Body of pancreas (tissue), 4 donors: ENCODE measurements at regions not wholly inside any gene's neighbourhood (a gene's known extent, or its start where the extent isn't known, plus 50 kb on each side); places are given as distances from the start of the nearest gene placed in this dataset.

ENCODE experiments used
- POLR2A ChIP-seq, 3 donors: fragments of 450-650 bp; IDR thresholded peaks; one replicate each; pipeline ENCODE4 v1.6.1; 2016; ENCODE audit warnings: antibody characterized with exemption in 3 of 3, mild to moderate bottlenecking in 2 of 3
- TF ChIP-seq, protein P1 (sequence below), 7 experiments: fragments of 450-650 bp in 4 of 7; fragments of 200-600 bp in 3 of 7; sonication (generic) in 3 of 7; IDR thresholded peaks; one replicate each; pipeline ENCODE4 v1.5.1; 2016 to 2019; ENCODE audit warnings: antibody characterized with exemption in 7 of 7

DNA sequence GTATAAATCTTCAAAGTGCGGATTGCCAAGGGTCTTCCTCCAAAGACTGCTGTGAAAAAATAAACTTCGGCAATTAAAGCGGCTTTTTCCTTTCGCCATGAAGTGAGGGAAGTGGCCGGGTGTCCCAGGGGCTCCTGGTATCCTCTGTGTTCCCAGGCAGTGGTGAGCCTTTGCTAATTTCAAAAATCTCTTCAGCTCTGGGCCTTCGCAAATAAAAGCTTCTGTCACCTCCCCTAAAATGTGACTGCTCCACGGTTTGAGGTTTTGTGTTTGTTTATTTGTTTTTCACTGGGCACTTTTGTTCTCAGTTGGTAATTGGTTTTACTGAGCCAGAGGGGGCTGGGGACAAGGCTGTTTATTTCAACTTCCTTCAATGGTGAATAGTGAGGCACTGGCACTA, 270.1 kb upstream of the POU3F3 start:
- TF ChIP-seq, protein P1, sequence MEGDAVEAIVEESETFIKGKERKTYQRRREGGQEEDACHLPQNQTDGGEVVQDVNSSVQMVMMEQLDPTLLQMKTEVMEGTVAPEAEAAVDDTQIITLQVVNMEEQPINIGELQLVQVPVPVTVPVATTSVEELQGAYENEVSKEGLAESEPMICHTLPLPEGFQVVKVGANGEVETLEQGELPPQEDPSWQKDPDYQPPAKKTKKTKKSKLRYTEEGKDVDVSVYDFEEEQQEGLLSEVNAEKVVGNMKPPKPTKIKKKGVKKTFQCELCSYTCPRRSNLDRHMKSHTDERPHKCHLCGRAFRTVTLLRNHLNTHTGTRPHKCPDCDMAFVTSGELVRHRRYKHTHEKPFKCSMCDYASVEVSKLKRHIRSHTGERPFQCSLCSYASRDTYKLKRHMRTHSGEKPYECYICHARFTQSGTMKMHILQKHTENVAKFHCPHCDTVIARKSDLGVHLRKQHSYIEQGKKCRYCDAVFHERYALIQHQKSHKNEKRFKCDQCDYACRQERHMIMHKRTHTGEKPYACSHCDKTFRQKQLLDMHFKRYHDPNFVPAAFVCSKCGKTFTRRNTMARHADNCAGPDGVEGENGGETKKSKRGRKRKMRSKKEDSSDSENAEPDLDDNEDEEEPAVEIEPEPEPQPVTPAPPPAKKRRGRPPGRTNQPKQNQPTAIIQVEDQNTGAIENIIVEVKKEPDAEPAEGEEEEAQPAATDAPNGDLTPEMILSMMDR (IDR thresholded peaks at IDR 0.05) = no peak
- no peak for TF ChIP-seq POLR2A (IDR thresholded peaks at IDR 0.05)
